ENCODE measurements at regions not wholly inside any gene's neighbourhood (a gene's known extent, or its start where the extent isn't known, plus 50 kb on each side); places are given as distances from the start of the nearest gene placed in this dataset.
"Not testable (repeated sequence)": the region's sequence is repeated elsewhere in the genome, so short reads cannot be mapped to it uniquely, and the experiment has no call there.

- DNase-seq, result no peak
Measured at GRCh38 chr5:126228934-126229333, 194.3 kb upstream of the GRAMD2B start.

- DNase-seq, result no peak
Measured at GRCh38 chr5:126233256-126233655, 190.0 kb upstream of the GRAMD2B start.

GRCh38 chr5:126234563-126235195 is 188.5 kb upstream of the GRAMD2B start:
- no peak for DNase-seq

GRCh38 chr5:126235628-126236027 is 187.6 kb upstream of the GRAMD2B start:
- no peak for DNase-seq

- DNase-seq, result no peak
Measured at GRCh38 chr5:126236994-126237393, 186.2 kb upstream of the GRAMD2B start.

GRCh38 chr5:126248611-126249010 is 174.6 kb upstream of the GRAMD2B start:
- no peak for DNase-seq

GRCh38 chr5:126251024-126251423 is 172.2 kb upstream of the GRAMD2B start:
- DNase-seq, result no peak

- no peak for DNase-seq
Measured at GRCh38 chr5:126253406-126253805, 169.8 kb upstream of the GRAMD2B start.

GRCh38 chr5:126263591-126264184 is 159.5 kb upstream of the GRAMD2B start:
- no peak for DNase-seq

GRCh38 chr5:126265917-126266316 is 157.3 kb upstream of the GRAMD2B start:
- no peak for DNase-seq

GRCh38 chr5:126267438-126267837 is 155.8 kb upstream of the GRAMD2B start:
- DNase-seq, result no peak

- DNase-seq, result no peak
Measured at GRCh38 chr5:126268697-126269315, 154.4 kb upstream of the GRAMD2B start.

GRCh38 chr5:126269511-126269910 is 153.7 kb upstream of the GRAMD2B start:
- DNase-seq, result no peak

- no peak for DNase-seq
Measured at GRCh38 chr5:126271141-126271540, 152.1 kb upstream of the GRAMD2B start.

- DNase-seq, result no peak
Measured at GRCh38 chr5:126274076-126274762, 149.0 kb upstream of the GRAMD2B start.

GRCh38 chr5:126274763-126275125 is 148.5 kb upstream of the GRAMD2B start:
- DNase-seq, result no peak

- no peak for DNase-seq
Measured at GRCh38 chr5:126277762-126278161, 145.4 kb upstream of the GRAMD2B start.

GRCh38 chr5:126280343-126280742 is 142.9 kb upstream of the GRAMD2B start:
- DNase-seq, result no peak

- DNase-seq, result no peak
Measured at GRCh38 chr5:126280846-126281245, 142.4 kb upstream of the GRAMD2B start.

- DNase-seq, result no peak
Measured at GRCh38 chr5:126284977-126285696, 138.1 kb upstream of the GRAMD2B start.

GRCh38 chr5:126296121-126296520 is 127.1 kb upstream of the GRAMD2B start:
- DNase-seq, result not testable (repeated sequence)

GRCh38 chr5:126300293-126300692 is 122.9 kb upstream of the GRAMD2B start:
- DNase-seq, result no peak

- no peak for DNase-seq
Measured at GRCh38 chr5:126301056-126301455, 122.2 kb upstream of the GRAMD2B start.

Data from activated CD4-positive, alpha-beta T cell treated with anti-CD3 and anti-CD28 coated beads, Interleukin-2, amount 50 U/mL, for 48 hours (primary cell).